Keratinocyte (primary cell): ENCODE measurements at regions not wholly inside any gene's neighbourhood (a gene's known extent, or its start where the extent isn't known, plus 50 kb on each side); places are given as distances from the start of the nearest gene placed in this dataset.

ENCODE experiments used
- DNase-seq: peaks from one replicate; pipeline ENCODE4 v3.0.0-alpha.2; 2011; ENCODE audit warnings: low read depth, missing footprints, low spot score
- FAIRE-seq: peaks from 2 replicates; lab custom pipeline; 2011; peaks lifted over from hg19 to GRCh38; lab: Jason Lieb, UNC
- H2AFZ ChIP-seq: 2 replicates; pipeline ENCODE4 v1.6.0; 2012; ENCODE audit warnings: low read length, control low read depth, inconsistent platforms; ENCODE audit not compliant: control insufficient read depth
- H3K27ac ChIP-seq: 2 replicates; pipeline ENCODE4 v1.5.1; 2011; ENCODE audit warnings: low read length; ENCODE audit not compliant: control insufficient read depth, insufficient read depth
- H3K27me3 ChIP-seq: 3 replicates; pipeline ENCODE4 v1.6.0; 2011; ENCODE audit warnings: low read length; ENCODE audit not compliant: control insufficient read depth, insufficient read depth; ENCODE audit errors: extremely low read depth
- H3K36me3 ChIP-seq, 2 experiments: 2 replicates in 1 of 2; 3 replicates in 1 of 2; pipeline ENCODE4 v1.5.1; 2011; ENCODE audit warnings: low read length in 2 of 2, mild to moderate bottlenecking in 1 of 2; ENCODE audit not compliant: control insufficient read depth in 2 of 2, insufficient read depth in 2 of 2; ENCODE audit errors: extremely low read depth in 1 of 2
- H3K4me1 ChIP-seq: 3 replicates; pipeline ENCODE4 v1.5.1; 2011; ENCODE audit warnings: low read length; ENCODE audit not compliant: control insufficient read depth, insufficient read depth; ENCODE audit errors: extremely low read depth
- H3K4me2 ChIP-seq: 3 replicates; pipeline ENCODE4 v1.6.0; 2011; ENCODE audit warnings: low read depth, low read length; ENCODE audit not compliant: control insufficient read depth, insufficient read depth; ENCODE audit errors: extremely low read depth
- H3K4me3 ChIP-seq, 3 experiments: fragments of 200-600 bp in 1 of 3; sonication (generic) in 1 of 3; 2 replicates in 2 of 3; 3 replicates in 1 of 3; pipeline ENCODE4 v1.5.1; 2011 to 2016; ENCODE audit warnings: low read length in 3 of 3, mild to moderate bottlenecking in 3 of 3, control low read depth in 2 of 3, inconsistent platforms in 1 of 3, low read depth in 1 of 3, mixed read lengths in 1 of 3, mixed run types in 1 of 3, moderate library complexity in 1 of 3; ENCODE audit not compliant: control insufficient read depth in 2 of 3, insufficient read depth in 2 of 3; ENCODE audit errors: extremely low read depth in 1 of 3
- H3K79me2 ChIP-seq: 2 replicates; pipeline ENCODE4 v1.6.0; 2012; ENCODE audit warnings: low read length; ENCODE audit not compliant: control insufficient read depth, insufficient read depth
- H3K9ac ChIP-seq: 3 replicates; pipeline ENCODE4 v1.6.0; 2011; ENCODE audit warnings: low read length; ENCODE audit not compliant: control insufficient read depth, insufficient read depth; ENCODE audit errors: extremely low read depth
- H3K9me1 ChIP-seq: 3 replicates; pipeline ENCODE4 v1.6.0; 2011; ENCODE audit warnings: low read length; ENCODE audit not compliant: control insufficient read depth, insufficient read depth; ENCODE audit errors: extremely low read depth
- H3K9me3 ChIP-seq: 2 replicates; pipeline ENCODE4 v1.5.1; 2012; ENCODE audit warnings: low read depth, low read length; ENCODE audit not compliant: control insufficient read depth
- H4K20me1 ChIP-seq: 3 replicates; pipeline ENCODE4 v1.6.0; 2011; ENCODE audit warnings: low read length; ENCODE audit not compliant: control insufficient read depth, insufficient read depth; ENCODE audit errors: extremely low read depth
- EZH2 ChIP-seq: IDR thresholded peaks from one replicate; pipeline ENCODE4 v1.6.1; 2012; ENCODE audit warnings: inconsistent platforms, mild to moderate bottlenecking, low read length, moderate library complexity
- dilution Hi-C: fragments of 300-500 bp; cut with MboI; formaldehyde crosslinking; loops from one replicate; pipeline ENCODE4 v1.7.0; 2020; ENCODE audit warnings: low sequenced_read_pairs; ENCODE audit not compliant: extremely low pct_ligation_motif_present
- TF ChIP-seq, protein P1 (sequence below), 3 experiments: IDR thresholded peaks in 1 of 3; conservative IDR thresholded peaks in 1 of 3; optimal IDR thresholded peaks in 1 of 3; 2 replicates in 2 of 3; 3 replicates in 1 of 3; pipeline versions ENCODE3 to v1.5.1; 2011; ENCODE audit warnings: low read length in 3 of 3, mild to moderate bottlenecking in 3 of 3, moderate library complexity in 2 of 3, control low read depth in 1 of 3, inconsistent platforms in 1 of 3; ENCODE audit not compliant: insufficient read depth in 2 of 3; ENCODE audit errors: extremely low read depth in 1 of 3

DNA sequence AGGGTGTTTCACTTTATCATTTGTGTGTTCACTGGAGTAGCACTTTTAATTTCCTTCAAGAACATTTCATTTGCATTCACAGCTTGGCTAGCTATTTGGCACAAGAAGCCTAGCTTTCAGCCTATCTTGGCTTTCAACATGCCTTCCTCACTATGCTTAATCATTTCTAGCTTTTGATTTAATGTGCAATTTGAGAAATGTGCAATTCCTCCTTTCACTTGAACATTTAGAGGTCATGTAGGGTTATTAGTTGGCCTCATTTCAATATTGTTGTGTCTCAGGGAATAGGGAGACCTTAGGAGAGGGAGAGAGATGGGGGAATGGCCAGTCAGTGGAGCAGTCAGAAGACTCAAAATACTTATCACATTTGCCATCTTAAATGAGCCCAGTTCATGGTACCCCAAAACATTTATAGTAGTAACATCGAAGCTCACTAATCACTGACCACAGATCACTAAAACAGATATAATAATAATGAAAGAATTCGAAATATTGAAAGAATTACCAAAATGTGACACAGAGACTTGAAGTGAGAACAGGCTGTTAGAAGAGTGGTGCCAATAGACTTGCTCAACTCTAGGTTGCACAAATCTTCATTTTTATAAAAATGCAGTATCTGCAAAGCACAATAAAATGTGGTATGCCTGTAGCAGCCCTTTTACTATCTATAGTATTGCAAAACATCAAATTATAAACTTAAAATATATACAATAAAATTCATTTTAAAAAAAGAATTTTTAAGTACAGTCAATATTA lies 561.2 kb downstream of the METTL4 start:
- no peak overlapping the region for H3K27ac ChIP-seq
- dilution Hi-C loops = no loop called here
- FAIRE-seq = no peak
- TF ChIP-seq, protein P1, sequence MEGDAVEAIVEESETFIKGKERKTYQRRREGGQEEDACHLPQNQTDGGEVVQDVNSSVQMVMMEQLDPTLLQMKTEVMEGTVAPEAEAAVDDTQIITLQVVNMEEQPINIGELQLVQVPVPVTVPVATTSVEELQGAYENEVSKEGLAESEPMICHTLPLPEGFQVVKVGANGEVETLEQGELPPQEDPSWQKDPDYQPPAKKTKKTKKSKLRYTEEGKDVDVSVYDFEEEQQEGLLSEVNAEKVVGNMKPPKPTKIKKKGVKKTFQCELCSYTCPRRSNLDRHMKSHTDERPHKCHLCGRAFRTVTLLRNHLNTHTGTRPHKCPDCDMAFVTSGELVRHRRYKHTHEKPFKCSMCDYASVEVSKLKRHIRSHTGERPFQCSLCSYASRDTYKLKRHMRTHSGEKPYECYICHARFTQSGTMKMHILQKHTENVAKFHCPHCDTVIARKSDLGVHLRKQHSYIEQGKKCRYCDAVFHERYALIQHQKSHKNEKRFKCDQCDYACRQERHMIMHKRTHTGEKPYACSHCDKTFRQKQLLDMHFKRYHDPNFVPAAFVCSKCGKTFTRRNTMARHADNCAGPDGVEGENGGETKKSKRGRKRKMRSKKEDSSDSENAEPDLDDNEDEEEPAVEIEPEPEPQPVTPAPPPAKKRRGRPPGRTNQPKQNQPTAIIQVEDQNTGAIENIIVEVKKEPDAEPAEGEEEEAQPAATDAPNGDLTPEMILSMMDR (optimal IDR thresholded peaks at IDR 0.05 in 1 of 3, IDR thresholded peaks at IDR 0.05 in 1 of 3, conservative IDR thresholded peaks at IDR 0.05 in 1 of 3; ENCODE audit: extremely low read depth in 1 of 3, insufficient read depth in 2 of 3, low read length in 3 of 3) = no peak
- no peak for TF ChIP-seq EZH2
- no peak for DNase-seq
- no peak overlapping the region for H3K9ac ChIP-seq
- H3K27me3 ChIP-seq = no peaks in the 10 kb centered on the region
- H3K4me3 ChIP-seq = no peak overlapping the region
- no peak overlapping the region for H3K4me2 ChIP-seq
- H3K4me1 ChIP-seq = no peaks in the 10 kb centered on the region
- H2AFZ ChIP-seq = no peak overlapping the region
- no peaks in the 10 kb centered on the region for H4K20me1 ChIP-seq
- H3K79me2 ChIP-seq = no peaks in the 10 kb centered on the region
- H3K36me3 ChIP-seq = no peaks in the 10 kb centered on the region
- no peaks in the 10 kb centered on the region for H3K9me1 ChIP-seq
- H3K9me3 ChIP-seq = no peaks in the 10 kb centered on the region

DNA sequence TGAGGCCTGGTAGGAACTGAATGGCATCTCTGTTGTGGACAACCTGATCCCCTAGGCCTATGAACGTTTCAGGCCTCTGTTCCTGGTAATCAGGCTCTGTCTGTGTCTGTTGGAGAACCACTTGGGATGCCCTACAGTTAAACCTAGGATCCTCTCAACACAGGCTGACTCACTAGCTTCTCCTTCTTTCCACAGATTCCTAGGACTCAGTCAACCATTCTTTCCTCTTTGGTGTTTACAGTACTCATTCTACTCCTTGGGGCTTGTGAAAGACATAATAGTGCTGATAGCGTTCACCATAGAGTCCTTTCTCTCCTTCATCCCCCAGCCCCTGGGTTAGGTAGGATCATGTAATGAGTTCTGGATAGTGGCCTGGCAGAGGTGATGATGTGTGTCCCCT lies 544.3 kb downstream of the METTL4 start:
- Histone ChIP-seq H3K9me3 (no peaks in the 10 kb centered on the region), H3K27me3 (no peaks in the 10 kb centered on the region), H3K9ac (no peak overlapping the region), H2AFZ (no peak overlapping the region), H3K27ac (no peak overlapping the region), H3K79me2 (no peaks in the 10 kb centered on the region), H3K4me3 (no peak overlapping the region), H4K20me1 (no peaks in the 10 kb centered on the region), H3K4me2 (no peak overlapping the region), H3K36me3 (no peaks in the 10 kb centered on the region), H3K9me1 (no peaks in the 10 kb centered on the region), H3K4me1 (no peaks in the 10 kb centered on the region)
- dilution Hi-C loops = no loop called here
- TF ChIP-seq, protein P1 (optimal IDR thresholded peaks at IDR 0.05 in 1 of 3, IDR thresholded peaks at IDR 0.05 in 1 of 3, conservative IDR thresholded peaks at IDR 0.05 in 1 of 3; ENCODE audit: extremely low read depth in 1 of 3, insufficient read depth in 2 of 3, low read length in 3 of 3) = no peak
- no peak for TF ChIP-seq EZH2
- no peak for DNase-seq
- no peak for FAIRE-seq
